NCI-H2029 treated with DMSO at 0.1 percent for 48 hours (cell line): ENCODE measurements at regions not wholly inside any gene's neighbourhood (a gene's known extent, or its start where the extent isn't known, plus 50 kb on each side); places are given as distances from the start of the nearest gene placed in this dataset.

Experiments
- DNase-seq: peaks from one replicate; lab custom pipeline; 2025; lab: John Stamatoyannopoulos, UW

DNA sequence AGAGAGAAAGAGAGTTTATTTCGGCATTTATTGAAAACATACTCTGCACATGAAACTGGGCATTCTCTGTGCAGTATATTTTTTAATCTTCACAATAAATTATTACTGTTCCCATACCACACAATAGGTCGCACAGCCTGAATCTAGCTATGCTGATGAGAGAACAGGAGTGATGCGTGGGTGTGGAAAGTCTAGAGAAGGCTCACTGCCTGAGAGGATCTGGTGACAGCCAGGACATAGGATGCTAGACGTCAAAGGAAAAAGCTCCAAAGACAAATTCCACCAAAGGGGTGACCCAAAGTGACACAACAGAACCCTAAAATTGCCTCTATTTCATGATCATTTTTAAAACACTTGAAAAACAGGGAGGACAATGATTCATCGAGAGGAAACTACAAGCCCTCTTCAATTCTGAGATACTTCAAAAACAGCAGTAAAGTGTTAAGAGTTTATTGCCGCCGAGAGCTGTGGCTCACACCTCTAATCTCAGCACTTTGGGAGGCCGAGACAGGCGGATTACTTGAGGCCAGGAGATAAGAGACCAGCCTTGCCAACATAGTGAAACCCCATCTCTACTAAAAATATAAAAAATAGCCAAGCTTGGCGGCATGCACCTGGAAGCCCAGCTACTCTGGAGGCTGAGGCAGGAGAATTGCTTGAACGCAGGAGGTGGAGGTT lies 189.6 kb upstream of the NBEA start:
- no peak for DNase-seq

DNA sequence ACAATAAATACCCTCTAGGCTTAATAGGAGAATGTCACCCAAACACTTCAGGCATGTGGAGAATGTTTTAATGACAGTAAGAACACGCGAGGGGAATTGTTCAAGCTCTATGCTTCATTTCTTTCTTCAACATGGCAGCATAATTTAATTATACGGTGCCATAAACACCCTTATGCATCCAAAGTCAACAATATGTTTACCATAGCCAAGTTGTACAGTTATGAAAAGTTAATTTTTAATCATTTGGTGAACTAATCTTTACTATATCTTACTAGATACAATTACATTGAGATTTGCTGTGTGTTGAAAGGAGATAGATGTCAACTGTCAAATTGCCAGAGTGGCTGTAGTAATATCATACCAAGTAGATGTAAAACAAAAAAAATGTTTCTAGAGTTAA lies 185.9 kb upstream of the NBEA start:
- DNase-seq, result no peak

DNA sequence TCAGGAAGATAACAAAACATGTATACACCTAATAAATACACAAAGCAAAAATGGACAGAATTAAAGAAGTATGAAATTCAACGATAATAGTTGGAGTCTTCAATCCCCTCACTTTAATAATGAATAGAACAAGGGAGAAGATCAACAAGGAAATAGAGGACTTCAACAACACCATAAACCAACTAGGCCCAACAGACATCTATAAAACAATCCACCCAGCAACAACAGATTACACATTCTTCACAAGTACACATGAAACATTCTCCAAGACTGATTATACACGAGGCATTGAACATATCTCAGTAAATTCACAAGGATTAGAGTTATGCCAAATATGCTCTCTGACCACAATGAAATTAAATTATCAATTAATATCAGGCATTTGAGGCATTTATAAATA lies 185.5 kb upstream of the NBEA start:
- DNase-seq, result no peak

DNA sequence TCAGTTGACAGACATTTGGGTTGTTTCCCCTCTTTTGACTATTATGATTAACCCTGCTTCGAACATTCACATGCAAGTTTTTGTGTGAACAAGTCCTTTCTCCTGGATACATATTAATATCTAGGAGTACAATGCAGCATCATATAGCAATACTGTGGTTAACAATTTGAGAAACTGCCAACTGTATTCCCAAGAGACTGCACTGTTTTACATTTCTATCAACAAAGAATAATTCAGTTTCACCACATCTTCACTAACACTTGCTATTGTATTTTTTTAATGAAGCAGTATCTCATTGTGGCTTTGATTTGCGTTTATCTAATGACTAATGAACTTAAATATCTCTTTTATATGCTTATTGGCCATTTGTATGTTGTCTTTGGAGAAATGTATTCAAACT lies 184.6 kb upstream of the NBEA start:
- no peak for DNase-seq

DNA sequence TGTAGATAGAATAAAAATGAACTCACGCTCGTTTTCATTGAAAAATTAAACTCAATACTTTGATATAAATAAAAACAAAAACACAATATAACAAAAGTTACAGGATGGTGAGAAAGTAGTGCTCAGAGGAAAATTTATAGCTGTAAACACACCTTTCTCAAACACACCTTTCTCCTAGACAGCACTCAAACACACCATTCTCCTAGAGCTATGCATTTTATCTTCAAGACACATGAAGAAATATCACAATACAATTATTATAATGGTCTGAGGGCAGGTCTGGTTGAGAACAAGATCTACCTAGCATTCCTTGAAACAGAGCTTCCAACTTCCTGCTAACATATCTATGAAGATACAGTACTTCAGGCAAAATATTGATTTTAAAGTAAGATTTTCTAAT lies 183.4 kb upstream of the NBEA start:
- DNase-seq, result no peak

DNA sequence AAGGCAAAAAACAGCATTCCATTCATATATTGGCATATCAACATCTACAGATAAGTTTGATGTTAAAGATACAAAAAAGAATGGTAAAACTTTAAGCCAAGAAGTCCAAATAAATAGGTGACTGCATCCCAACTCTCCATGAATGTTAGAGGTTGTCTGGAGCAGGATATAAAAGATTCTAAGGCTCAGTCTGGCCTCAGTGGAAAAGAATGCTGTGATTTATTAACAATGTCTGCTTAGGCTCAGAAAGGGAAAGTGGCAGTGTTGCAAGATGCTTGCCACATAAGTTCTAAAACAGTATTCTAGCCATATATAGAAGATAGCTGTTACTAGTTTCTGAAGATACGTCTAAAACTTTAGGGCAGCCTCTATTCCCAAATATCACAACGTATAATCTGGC lies 179.8 kb upstream of the NBEA start:
- no peak for DNase-seq

DNA sequence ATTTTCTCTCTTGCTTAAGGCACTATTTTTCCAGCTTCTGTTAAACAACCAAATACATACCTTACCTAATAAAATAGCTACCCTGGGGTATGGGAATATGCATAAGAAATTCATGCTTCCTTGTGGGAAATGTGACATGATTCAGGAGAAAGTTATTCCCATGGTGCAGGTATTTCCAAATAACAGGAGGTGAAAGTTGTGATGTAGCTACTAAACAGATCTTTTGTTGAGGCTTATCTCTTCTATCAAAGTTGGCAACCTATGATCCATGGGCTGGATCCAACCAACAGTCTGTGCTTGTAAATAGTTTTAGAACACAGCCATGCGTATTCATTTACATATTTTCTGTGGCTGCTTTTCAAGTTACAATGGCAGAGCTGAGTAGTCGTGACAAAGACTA lies 177.8 kb upstream of the NBEA start:
- no peak for DNase-seq

DNA sequence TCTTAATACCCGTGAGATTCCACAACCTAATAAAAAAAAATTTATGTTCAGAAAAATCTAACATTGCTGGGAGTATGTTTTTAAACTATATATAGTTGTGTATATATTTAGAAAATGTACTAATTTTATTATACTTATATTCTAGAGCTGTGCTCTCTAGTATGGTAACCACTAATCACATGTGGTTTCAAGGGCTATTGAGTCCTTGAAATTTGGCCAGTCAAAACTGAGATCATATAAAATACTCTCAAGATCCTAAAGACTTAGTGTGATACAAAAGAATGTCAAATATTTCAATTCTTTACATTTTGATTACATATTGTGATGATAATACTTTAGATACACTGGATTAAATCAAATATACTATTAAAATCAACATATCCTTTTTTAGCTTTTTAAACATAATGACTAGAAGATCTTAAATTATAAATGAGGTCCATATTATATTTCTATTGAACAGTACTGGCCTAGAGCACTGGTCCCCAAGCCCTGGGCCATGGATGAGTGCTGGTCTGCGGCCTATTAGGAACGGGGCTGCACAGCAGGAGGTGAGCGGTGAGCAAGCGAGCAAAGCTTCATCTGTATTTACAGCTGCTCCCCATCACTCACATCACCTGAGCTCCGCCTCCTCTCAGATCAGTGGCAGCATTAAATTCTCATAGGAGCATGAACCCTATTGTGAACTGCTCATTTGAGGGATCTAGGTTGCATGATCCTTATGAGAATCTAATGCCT lies 176.5 kb upstream of the NBEA start:
- no peak for DNase-seq

DNA sequence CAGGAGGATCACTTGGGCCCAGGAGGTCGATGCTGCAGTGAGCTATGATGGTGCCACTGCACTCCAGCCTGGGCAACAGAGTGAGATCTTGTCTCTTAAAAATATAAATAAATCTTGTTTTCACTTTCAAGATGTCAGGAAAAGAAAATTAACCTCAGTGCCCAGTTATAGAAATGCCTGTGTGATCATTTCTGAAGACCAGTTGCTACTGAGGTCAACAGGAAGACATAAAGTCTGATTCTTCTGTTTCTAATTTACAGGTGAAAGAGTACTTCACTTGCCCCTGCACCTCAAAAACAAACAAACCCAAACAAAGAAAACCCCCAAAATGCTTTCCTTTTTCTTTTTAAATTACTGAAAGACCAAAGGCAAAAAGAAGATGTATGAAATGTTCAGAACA lies 174.3 kb upstream of the NBEA start:
- DNase-seq, result no peak

DNA sequence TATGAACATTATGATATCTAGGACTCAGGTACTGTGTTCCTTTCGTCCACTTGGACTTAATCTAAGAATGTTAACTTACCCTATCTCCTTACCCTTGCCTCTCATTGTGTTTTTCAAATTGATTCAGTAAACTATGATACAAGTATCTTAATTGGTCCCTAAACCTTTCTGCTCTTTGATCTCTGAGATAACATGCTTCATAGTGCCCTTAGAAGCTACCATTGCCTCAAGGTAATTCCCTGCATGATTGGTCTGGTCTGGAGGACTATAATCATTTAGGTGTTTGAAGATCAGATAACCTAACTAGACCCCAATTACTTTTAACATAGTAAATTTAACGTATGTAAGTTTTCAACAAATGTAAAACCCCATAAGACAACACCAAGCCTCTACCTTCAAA lies 169.9 kb upstream of the NBEA start:
- no peak for DNase-seq

DNA sequence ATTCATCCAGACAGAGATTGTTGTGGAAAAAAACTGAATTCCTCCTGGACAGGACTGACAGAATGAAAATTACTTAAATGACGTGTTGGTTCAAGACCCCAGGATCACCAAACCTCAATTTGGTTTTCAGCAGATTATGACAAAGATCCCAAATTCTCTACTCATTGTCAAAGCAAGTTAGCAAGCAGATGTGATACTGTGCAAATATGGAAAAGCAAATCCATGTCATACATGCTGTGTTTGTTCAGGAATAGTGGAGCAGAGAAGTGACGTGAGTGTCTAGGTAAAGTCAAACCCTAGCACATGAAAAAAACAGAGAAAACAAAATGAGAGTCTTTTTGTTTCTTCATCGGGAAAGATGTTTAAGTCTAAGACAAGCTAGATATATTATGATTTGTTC lies 169.2 kb upstream of the NBEA start:
- no peak for DNase-seq

DNA sequence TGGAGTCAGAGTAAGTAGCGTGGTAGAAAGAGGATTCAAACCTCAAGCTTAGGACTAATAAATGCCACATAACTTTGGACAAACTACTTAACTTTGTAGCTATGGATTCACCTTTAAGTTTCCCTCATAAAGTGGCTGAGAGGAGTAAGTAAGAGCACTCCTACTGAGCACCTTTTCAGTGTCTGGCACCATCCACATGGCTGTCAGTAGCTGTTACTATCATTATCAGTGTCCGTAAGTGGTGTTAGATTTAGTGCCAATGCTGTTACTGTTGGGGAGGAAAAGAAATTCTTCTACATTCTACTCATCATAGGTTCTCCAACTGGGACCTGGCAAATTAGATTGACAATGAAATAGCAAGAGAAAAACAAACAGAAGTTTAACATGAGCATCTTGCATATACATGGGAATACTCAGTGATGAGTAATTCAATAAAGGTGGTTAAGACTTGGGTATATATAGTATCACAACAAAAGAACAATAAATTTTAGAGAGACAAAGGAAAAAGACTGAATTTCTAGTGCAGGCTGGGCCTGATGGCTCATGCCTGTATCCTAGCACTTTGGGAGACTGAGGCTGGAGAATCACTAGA lies 165.6 kb upstream of the NBEA start:
- DNase-seq, result no peak

DNA sequence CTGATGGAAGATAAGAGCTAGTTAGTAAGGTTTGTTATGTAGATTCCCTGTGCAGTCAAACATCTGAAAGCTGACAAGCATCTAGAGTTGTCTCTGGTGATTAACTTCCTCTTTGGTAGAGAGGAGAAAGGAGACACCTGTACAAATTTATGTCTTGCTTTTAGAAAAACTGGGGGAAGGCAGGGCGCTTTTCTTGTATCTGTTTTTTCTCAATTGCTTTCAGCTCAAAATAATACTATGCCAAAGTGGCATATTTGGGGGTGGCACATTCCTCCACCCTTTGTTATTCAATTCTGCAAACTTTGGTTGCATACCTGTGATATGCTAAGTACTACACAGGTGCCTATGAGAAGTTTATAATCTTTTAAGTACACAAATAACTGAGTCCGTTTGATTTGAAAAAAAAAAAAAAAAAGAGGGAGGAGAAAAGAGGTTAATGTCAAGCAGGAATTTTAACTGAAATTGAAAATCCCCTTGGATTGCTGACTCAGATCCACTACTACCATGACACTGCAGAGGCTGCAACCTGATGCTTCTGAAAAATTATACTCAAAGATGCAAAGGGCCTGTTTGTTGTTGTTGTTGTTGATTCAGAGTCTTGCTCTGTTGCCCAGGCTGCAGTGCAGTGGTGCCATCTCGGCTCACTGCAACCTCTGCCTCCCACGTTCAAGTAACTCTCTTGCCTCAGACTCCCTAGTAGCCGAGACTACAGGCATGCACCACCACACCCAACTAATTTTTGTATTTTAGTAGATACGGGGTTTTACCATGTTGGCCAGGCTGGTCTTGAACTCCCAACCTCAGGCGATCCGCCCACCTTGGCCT lies 164.8 kb upstream of the NBEA start:
- no peak for DNase-seq

DNA sequence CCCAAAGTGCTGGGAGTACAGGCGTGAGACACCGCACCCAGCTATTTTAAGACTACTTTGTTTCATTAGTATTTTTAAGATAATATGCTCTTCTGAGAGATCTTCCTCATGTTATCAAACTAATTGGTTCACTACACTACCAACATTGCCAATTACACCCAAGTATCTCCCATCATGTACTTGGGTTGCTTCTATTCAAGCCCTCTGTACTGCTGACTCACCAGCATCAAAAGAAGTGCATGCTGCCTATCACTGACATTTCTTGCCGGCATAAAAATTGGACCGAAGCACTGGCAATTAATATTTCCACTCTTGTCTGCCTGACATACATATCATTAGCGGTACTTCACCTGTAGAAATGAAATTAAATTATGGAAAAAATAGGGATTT lies 164.2 kb upstream of the NBEA start:
- DNase-seq, result no peak

DNA sequence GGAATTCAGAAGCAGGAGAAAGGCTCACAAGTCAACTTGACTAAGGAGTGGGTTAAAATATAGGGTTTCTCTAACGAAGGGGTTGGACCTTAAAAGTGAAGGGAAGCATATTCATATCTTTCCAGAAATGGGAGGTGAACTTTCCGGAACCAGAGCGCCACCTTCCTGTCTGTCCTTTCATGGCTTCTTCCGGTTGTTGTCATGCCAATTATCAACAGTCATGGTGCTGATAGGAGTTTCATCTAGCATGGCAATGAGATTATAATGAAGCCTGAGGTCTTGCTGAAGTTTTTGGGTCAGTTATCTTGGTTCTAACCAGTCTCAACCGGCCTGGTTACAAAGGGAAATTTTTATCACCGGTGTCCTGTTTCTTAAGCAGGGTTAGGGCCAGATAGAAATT lies 162.9 kb upstream of the NBEA start:
- DNase-seq, result no peak

DNA sequence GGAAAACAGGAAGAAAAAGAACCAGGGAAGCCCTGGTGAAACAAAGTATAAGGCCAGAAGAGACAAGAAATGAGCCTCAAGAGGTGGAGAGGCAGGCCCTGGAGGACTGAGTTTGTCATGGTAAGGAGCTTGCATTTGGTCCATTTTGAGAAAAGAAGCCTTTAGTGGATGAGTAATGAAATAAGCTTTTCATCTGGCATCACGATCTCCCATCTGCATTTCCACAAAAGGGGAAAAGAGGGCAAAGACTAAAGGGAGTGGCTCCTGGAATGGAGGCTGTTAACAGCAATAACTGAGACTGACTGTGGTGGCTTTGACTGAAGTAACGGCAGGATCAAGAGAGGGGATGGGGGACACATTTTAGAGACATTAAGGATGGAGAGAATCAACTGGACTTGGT lies 148.8 kb upstream of the NBEA start:
- DNase-seq, result no peak

DNA sequence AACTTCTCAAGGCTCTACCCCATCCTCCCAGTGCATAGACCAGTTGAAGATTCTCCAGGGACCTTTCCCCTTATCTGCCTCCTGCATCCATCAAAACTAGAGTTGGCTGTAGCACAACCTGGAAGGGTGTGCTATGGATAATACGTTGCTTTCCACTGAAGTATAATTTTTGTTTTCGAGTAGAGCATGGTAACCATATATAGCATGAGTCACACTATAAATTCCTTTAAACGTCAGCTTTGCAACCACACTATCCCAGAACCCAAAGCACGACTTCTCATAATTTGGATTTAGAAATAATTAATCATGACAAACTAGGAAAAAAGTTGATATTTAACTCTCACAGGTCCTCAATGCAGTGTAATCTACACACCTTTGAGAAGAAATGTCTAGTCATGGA lies 138.3 kb upstream of the NBEA start:
- no peak for DNase-seq

DNA sequence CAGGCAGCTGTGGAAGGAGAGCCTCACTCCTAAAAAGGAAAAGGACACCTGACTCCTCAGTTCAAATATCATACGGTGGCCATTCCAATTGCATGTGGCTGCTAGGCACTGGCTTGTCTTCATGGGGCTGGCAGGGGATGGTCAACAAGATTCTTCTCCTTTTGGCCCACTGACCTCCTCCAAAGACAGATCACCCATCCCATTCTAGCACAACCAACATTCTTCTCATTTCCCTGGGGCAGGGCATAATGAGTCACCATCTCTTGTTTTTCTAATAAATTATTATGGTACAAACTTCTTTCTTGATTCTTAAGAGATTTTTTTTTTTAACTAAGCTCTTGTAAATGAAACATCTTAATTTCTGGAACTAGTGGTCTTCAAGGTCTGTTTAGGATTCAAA lies 136.7 kb upstream of the NBEA start:
- DNase-seq, result no peak

DNA sequence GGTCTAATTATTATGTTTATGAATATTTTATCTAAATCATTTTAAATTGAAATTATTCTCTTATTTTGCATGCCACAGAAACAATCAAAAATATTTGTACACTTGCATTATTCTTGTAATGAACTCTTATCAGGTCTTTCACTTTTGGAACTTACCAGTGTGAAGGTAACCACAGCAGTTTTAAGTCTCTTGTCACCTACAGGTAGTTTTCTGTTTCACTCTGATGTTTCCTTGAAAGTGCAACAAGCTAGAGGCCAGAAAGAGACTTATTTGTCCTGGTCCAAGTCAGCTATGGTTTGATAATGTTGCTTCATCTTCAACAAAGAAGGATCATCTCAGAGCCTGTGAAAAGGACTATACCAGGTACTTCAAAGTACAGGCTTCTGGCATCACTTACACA lies 133.4 kb upstream of the NBEA start:
- DNase-seq, result no peak

DNA sequence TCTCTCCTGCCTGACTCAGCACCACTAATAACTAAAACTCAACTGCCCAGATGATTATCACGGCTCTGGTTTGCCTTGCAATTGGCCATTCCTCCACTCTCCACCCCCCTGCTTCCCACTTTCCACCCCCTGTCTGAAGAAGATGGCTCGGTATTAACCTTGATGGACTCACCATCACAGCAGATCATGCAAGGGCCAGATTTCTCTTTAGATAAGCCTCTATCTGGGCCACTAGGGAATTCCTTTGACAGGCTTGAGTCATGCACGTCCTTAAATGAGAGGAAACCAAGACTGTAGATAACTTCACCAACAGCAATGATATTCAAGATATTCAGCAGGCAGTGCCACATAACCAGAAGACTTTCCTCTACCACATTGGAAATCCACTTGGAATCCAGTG lies 131.1 kb upstream of the NBEA start:
- DNase-seq, result no peak

DNA sequence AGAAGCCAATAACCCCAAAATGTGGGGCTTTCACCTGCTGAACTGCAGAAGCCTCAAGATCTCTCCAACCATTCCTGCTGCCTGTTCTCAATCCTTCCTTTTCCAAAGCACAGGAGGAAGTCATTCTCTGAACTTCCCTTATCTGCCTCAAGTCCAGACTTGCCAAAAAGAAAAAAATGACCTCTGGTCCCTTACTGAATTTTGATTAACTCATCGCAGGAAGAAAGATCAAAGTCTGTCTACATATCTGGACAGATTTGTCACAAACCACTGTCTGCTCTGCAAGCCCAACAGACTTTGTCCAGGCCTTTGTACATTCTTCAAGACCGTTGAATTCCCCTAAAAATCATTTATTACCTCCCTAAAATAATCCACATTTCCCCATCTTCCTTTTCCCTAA lies 126.5 kb upstream of the NBEA start:
- DNase-seq, result no peak

DNA sequence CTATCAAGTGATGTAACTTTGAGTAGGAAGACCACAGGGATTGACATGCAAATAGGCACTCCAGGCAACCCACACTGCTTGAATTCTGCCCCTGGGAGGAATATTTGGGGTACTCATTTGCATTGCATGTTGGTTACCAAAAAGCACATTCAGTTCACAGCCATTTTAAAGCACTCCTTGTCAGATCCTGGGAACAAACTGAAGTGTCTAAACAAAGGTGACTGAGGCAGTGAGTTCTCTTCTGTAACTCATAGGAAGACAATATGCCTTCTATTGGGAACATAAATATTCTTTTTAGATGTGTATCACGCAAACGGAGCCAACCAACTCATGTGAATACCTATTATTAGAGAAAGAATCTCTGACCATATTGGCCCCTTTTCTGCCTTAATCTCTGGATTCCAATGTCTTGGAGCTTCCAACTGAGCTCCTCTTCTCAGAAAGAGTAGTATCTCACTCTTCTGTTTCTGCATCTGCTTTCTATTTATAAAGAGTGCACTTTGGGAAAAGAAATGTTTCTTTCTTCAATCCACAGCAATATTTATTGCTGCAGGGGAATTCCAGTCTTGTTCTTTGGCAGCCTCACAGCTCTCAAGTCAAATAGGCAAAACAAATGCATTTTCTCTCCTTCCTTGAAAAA lies 125.7 kb upstream of the NBEA start:
- no peak for DNase-seq
